ENCODE measurements at regions not wholly inside any gene's neighbourhood (a gene's known extent, or its start where the extent isn't known, plus 50 kb on each side); places are given as distances from the start of the nearest gene placed in this dataset.

DNA sequence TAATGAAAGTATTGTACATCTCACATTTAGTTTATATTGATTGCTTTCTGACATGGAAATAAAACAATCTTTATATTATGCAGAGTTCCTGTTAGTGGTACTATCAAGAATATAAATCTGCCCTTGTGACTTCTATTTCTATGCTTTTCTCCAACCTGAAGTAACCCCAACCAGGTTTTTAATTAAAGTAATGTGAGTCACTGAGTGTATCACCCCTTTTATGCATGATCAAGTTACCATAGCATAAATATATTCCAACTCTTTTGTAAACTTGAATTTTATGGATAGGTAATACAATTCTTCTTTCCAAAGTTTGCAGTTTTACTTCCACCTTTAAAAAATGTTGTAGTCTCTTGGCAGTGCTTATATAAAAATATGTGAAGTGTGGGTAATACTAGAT, 532.3 kb downstream of the USP25 start:
- TF ChIP-seq, protein P1, sequence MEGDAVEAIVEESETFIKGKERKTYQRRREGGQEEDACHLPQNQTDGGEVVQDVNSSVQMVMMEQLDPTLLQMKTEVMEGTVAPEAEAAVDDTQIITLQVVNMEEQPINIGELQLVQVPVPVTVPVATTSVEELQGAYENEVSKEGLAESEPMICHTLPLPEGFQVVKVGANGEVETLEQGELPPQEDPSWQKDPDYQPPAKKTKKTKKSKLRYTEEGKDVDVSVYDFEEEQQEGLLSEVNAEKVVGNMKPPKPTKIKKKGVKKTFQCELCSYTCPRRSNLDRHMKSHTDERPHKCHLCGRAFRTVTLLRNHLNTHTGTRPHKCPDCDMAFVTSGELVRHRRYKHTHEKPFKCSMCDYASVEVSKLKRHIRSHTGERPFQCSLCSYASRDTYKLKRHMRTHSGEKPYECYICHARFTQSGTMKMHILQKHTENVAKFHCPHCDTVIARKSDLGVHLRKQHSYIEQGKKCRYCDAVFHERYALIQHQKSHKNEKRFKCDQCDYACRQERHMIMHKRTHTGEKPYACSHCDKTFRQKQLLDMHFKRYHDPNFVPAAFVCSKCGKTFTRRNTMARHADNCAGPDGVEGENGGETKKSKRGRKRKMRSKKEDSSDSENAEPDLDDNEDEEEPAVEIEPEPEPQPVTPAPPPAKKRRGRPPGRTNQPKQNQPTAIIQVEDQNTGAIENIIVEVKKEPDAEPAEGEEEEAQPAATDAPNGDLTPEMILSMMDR (IDR thresholded peaks at IDR 0.05), result no peak
- TF ChIP-seq POLR2A (IDR thresholded peaks at IDR 0.05), result no peak
